ENCODE measurements at regions not wholly inside any gene's neighbourhood (a gene's known extent, or its start where the extent isn't known, plus 50 kb on each side); places are given as distances from the start of the nearest gene placed in this dataset.

- H3K27ac Mint-ChIP-seq = no peak overlapping the region
- H3K36me3 Mint-ChIP-seq = no peaks in the 10 kb centered on the region
- H3K27me3 Mint-ChIP-seq = peaks cover 2% of the 10 kb centered on the region
- CTCF ChIA-PET = no interaction called here
- no peak overlapping the region for H3K4me3 Mint-ChIP-seq
- DNase-seq = no peak
- no peaks in the 10 kb centered on the region for H3K4me1 Mint-ChIP-seq (ENCODE audit: low read depth)
- peaks cover 22% of the 10 kb centered on the region for H3K9me3 Mint-ChIP-seq
- intact Hi-C loops (cut with micrococcal nuclease) = no loop called here
- POLR2A ChIA-PET = no interaction called here
Measured at GRCh38 chr3:127053450-127053849, 70.5 kb downstream of the PLXNA1 start.

GRCh38 chr3:127053979-127054378 lies 71.1 kb downstream of the PLXNA1 start:
- H3K4me3 Mint-ChIP-seq = no peak overlapping the region
- no peaks in the 10 kb centered on the region for H3K4me1 Mint-ChIP-seq (ENCODE audit: low read depth)
- H3K36me3 Mint-ChIP-seq = no peaks in the 10 kb centered on the region
- H3K27ac Mint-ChIP-seq = no peak overlapping the region
- H3K27me3 Mint-ChIP-seq = peaks cover 3% of the 10 kb centered on the region
- H3K9me3 Mint-ChIP-seq = peaks cover 21% of the 10 kb centered on the region
- intact Hi-C loops (cut with micrococcal nuclease) = no loop called here
- POLR2A ChIA-PET = no interaction called here
- DNase-seq = no peak
- CTCF ChIA-PET = no interaction called here

- Mint-ChIP-seq H3K36me3 (no peaks in the 10 kb centered on the region), H3K27ac (no peak overlapping the region)
- CTCF ChIA-PET = no interaction called here
Measured at GRCh38 chr3:127056281-127056680, 73.4 kb downstream of the PLXNA1 start.

GRCh38 chr3:127056976-127057375 lies 74.1 kb downstream of the PLXNA1 start:
- intact Hi-C loops (cut with micrococcal nuclease) = no loop called here
- H3K9me3 Mint-ChIP-seq = peaks cover 16% of the 10 kb centered on the region
- ChIA-PET POLR2A (interaction anchor here (0.8 kb wide), 1 partner anchor 47 kb away, joined by 3 read pairs; no protein-coding TSS in a partner anchor), CTCF (no interaction called here)
- no peak overlapping the region for H3K4me3 Mint-ChIP-seq
- H3K27me3 Mint-ChIP-seq = peaks cover 4% of the 10 kb centered on the region
- H3K27ac Mint-ChIP-seq = no peak overlapping the region
- DNase-seq = no peak
- H3K4me1 Mint-ChIP-seq (ENCODE audit: low read depth) = no peaks in the 10 kb centered on the region
- H3K36me3 Mint-ChIP-seq = no peaks in the 10 kb centered on the region

More at GRCh38 chr3:127056281-127056680, 73.4 kb downstream of the PLXNA1 start:
- POLR2A ChIA-PET = no interaction called here
- no peak overlapping the region for H3K4me3 Mint-ChIP-seq
- DNase-seq = no peak
- peaks cover 16% of the 10 kb centered on the region for H3K9me3 Mint-ChIP-seq
- no peaks in the 10 kb centered on the region for H3K4me1 Mint-ChIP-seq (ENCODE audit: low read depth)
- intact Hi-C loops (cut with micrococcal nuclease) = no loop called here
- H3K27me3 Mint-ChIP-seq = peaks cover 3% of the 10 kb centered on the region

- intact Hi-C loops (cut with micrococcal nuclease) = no loop called here
- Mint-ChIP-seq H3K9me3 (peaks cover 16% of the 10 kb centered on the region), H3K27ac (no peak overlapping the region), H3K36me3 (no peaks in the 10 kb centered on the region), H3K4me1 (ENCODE audit: low read depth) (no peaks in the 10 kb centered on the region), H3K27me3 (peaks cover 7% of the 10 kb centered on the region), H3K4me3 (no peak overlapping the region)
- ChIA-PET CTCF (no interaction called here), POLR2A (no interaction called here)
- no peak for DNase-seq
Measured at GRCh38 chr3:127059072-127059471, 76.2 kb downstream of the PLXNA1 start.

GRCh38 chr3:127061641-127062040 lies 78.7 kb downstream of the PLXNA1 start:
- peaks cover 11% of the 10 kb centered on the region for H3K9me3 Mint-ChIP-seq
- H3K27ac Mint-ChIP-seq = no peak overlapping the region
- POLR2A ChIA-PET = no interaction called here
- peaks cover 8% of the 10 kb centered on the region for H3K27me3 Mint-ChIP-seq
- no peaks in the 10 kb centered on the region for H3K4me1 Mint-ChIP-seq (ENCODE audit: low read depth)
- CTCF ChIA-PET = no interaction called here
- intact Hi-C loops (cut with micrococcal nuclease) = no loop called here
- no peaks in the 10 kb centered on the region for H3K36me3 Mint-ChIP-seq
- no peak for DNase-seq
- no peak overlapping the region for H3K4me3 Mint-ChIP-seq

- peaks cover 2% of the 10 kb centered on the region for H3K9me3 Mint-ChIP-seq
- no peak overlapping the region for H3K4me3 Mint-ChIP-seq
- POLR2A ChIA-PET = interaction anchor here (0.5 kb wide), 1 partner anchor 894 kb away, joined by 6 read pairs; no protein-coding TSS in a partner anchor
- DNase-seq = no peak
- H3K27ac Mint-ChIP-seq = no peak overlapping the region
- peaks cover 8% of the 10 kb centered on the region for H3K27me3 Mint-ChIP-seq
- intact Hi-C loops (cut with micrococcal nuclease) = no loop called here
- no peaks in the 10 kb centered on the region for H3K4me1 Mint-ChIP-seq (ENCODE audit: low read depth)
- H3K36me3 Mint-ChIP-seq = no peaks in the 10 kb centered on the region
- CTCF ChIA-PET = no interaction called here
Measured at GRCh38 chr3:127062926-127063325, 80.0 kb downstream of the PLXNA1 start.

- peaks cover 7% of the 10 kb centered on the region for H3K27me3 Mint-ChIP-seq
- CTCF ChIA-PET = no interaction called here
- POLR2A ChIA-PET = no interaction called here
- no peaks in the 10 kb centered on the region for H3K36me3 Mint-ChIP-seq
- no peak for DNase-seq
- intact Hi-C loops (cut with micrococcal nuclease) = no loop called here
- no peak overlapping the region for H3K4me3 Mint-ChIP-seq
- H3K9me3 Mint-ChIP-seq = no peaks in the 10 kb centered on the region
- no peak overlapping the region for H3K27ac Mint-ChIP-seq
- H3K4me1 Mint-ChIP-seq (ENCODE audit: low read depth) = no peaks in the 10 kb centered on the region
Measured at GRCh38 chr3:127063916-127064315, 81.0 kb downstream of the PLXNA1 start.

GRCh38 chr3:127064391-127065137 lies 81.6 kb downstream of the PLXNA1 start:
- no peaks in the 10 kb centered on the region for H3K9me3 Mint-ChIP-seq

GRCh38 chr3:127065138-127065427 lies 82.2 kb downstream of the PLXNA1 start:
- H3K27me3 Mint-ChIP-seq = peaks cover 7% of the 10 kb centered on the region

More at GRCh38 chr3:127064391-127065137, 81.6 kb downstream of the PLXNA1 start:
- ChIA-PET CTCF (interaction anchor here (1.1 kb wide), 1 partner anchor 850 kb away, joined by 3 read pairs; no protein-coding TSS in a partner anchor), POLR2A (no interaction called here)
- Mint-ChIP-seq H3K27ac (no peak overlapping the region), H3K27me3 (peaks cover 7% of the 10 kb centered on the region), H3K4me1 (ENCODE audit: low read depth) (no peaks in the 10 kb centered on the region), H3K4me3 (no peak overlapping the region), H3K36me3 (no peaks in the 10 kb centered on the region)
- intact Hi-C loops (cut with micrococcal nuclease) = no loop called here
- DNase-seq = no peak

GRCh38 chr3:127065561-127066290 lies 82.8 kb downstream of the PLXNA1 start:
- intact Hi-C loops (cut with micrococcal nuclease) = no loop called here
- no peak overlapping the region for H3K4me3 Mint-ChIP-seq
- no peaks in the 10 kb centered on the region for H3K9me3 Mint-ChIP-seq
- H3K27me3 Mint-ChIP-seq = peaks cover 5% of the 10 kb centered on the region
- no peak overlapping the region for H3K27ac Mint-ChIP-seq
- DNase-seq = no peak
- CTCF ChIA-PET = no interaction called here
- POLR2A ChIA-PET = no interaction called here
- H3K36me3 Mint-ChIP-seq = no peaks in the 10 kb centered on the region
- H3K4me1 Mint-ChIP-seq (ENCODE audit: low read depth) = no peaks in the 10 kb centered on the region

More at GRCh38 chr3:127065138-127065427, 82.2 kb downstream of the PLXNA1 start:
- Mint-ChIP-seq H3K9me3 (no peaks in the 10 kb centered on the region), H3K4me1 (ENCODE audit: low read depth) (no peaks in the 10 kb centered on the region), H3K36me3 (no peaks in the 10 kb centered on the region), H3K27ac (no peak overlapping the region), H3K4me3 (no peak overlapping the region)
- intact Hi-C loops (cut with micrococcal nuclease) = no loop called here
- CTCF ChIA-PET = interaction anchor here (1.1 kb wide), 1 partner anchor 850 kb away, joined by 3 read pairs; no protein-coding TSS in a partner anchor
- POLR2A ChIA-PET = no interaction called here
- no peak for DNase-seq

GRCh38 chr3:127066635-127067034 lies 83.7 kb downstream of the PLXNA1 start:
- no peak for DNase-seq
- intact Hi-C loops (cut with micrococcal nuclease) = no loop called here
- Mint-ChIP-seq H3K27me3 (peaks cover 5% of the 10 kb centered on the region), H3K4me3 (no peak overlapping the region), H3K4me1 (ENCODE audit: low read depth) (no peaks in the 10 kb centered on the region), H3K36me3 (no peaks in the 10 kb centered on the region), H3K27ac (no peak overlapping the region), H3K9me3 (no peaks in the 10 kb centered on the region)
- ChIA-PET POLR2A (no interaction called here), CTCF (no interaction called here)

Measured in activated CD4-positive, alpha-beta memory T cell treated with anti-CD3 and anti-CD28 coated beads for 36 hours (primary cell).